ENCODE measurements at regions not wholly inside any gene's neighbourhood (a gene's known extent, or its start where the extent isn't known, plus 50 kb on each side); places are given as distances from the start of the nearest gene placed in this dataset.
"Not testable (repeated sequence)": the region's sequence is repeated elsewhere in the genome, so short reads cannot be mapped to it uniquely, and the experiment has no call there.

GRCh38 chr6:106779552-106779951 is 150.2 kb downstream of the QRSL1 start:
- TF ChIP-seq CTCF (IDR thresholded peaks at IDR 0.05; ENCODE audit: insufficient read depth, low read length, poor library complexity, severe bottlenecking); EZH2phosphoT487 (conservative IDR thresholded peaks at IDR 0.05; ENCODE audit: low read length): not testable (repeated sequence)

Measured in SU-DHL-6 (cell line).